ENCODE measurements at regions not wholly inside any gene's neighbourhood (a gene's known extent, or its start where the extent isn't known, plus 50 kb on each side); places are given as distances from the start of the nearest gene placed in this dataset.

GRCh38 chr15:36406366-36406765 is 173.1 kb upstream of the CDIN1 start:
- no peak for TF ChIP-seq CREB1 (IDR thresholded peaks at IDR 0.05; ENCODE audit: low read depth)
- no peak for TF ChIP-seq ZBTB40 (IDR thresholded peaks at IDR 0.05; ENCODE audit: borderline replicate concordance)
- TF ChIP-seq ATF2 (IDR thresholded peaks at IDR 0.05; ENCODE audit: low read length), result no peak
- TF ChIP-seq POLR2AphosphoS5 (IDR thresholded peaks at IDR 0.05; ENCODE audit: low read length), result no peak
- TF ChIP-seq SRF (IDR thresholded peaks at IDR 0.05; ENCODE audit: low read depth in 2 of 2, low read length in 2 of 2), result no peak

Measured in GM12878 (cell line).